ENCODE measurements at regions not wholly inside any gene's neighbourhood (a gene's known extent, or its start where the extent isn't known, plus 50 kb on each side); places are given as distances from the start of the nearest gene placed in this dataset.

GRCh38 chr6:11486959-11487358, 50.6 kb upstream of the TMEM170B start:
- Histone ChIP-seq H3K4me3 (ENCODE audit: insufficient read depth in 1 of 2, low read depth in 1 of 2, low read length in 2 of 2) (no peak overlapping the region), H4K91ac (ENCODE audit: low read length) (no peak overlapping the region), H3K9ac (ENCODE audit: low read length) (no peak overlapping the region), H2BK15ac (ENCODE audit: low read depth, poor library complexity, severe bottlenecking) (no peak overlapping the region), H3K14ac (ENCODE audit: low read length in 2 of 2) (no peak overlapping the region), H2AK5ac (ENCODE audit: low read length, severe bottlenecking) (no peak overlapping the region), H2AFZ (ENCODE audit: low read depth, low read length) (no peak overlapping the region), H3K4me1 (ENCODE audit: control insufficient read depth, insufficient read depth, low read depth, low read length) (no peaks in the 10 kb centered on the region), H4K8ac (ENCODE audit: low read length) (no peak overlapping the region), H2BK5ac (ENCODE audit: low read depth, low read length, poor library complexity, severe bottlenecking) (no peak overlapping the region), H3K79me1 (replicated peaks; ENCODE audit: low read length, poor library complexity, severe bottlenecking) (no peaks in the 10 kb centered on the region), H3K27ac (ENCODE audit: low read length, poor library complexity, severe bottlenecking) (no peak overlapping the region), H3K4me2 (ENCODE audit: low read length, poor library complexity, severe bottlenecking) (no peak overlapping the region), H3K27me3 (ENCODE audit: control insufficient read depth in 1 of 2, insufficient read depth in 1 of 2, low read length in 2 of 2) (peaks cover 0 to 2% of the 10 kb centered on the region in 2 experiments), H2BK120ac (ENCODE audit: low read depth, low read length) (no peak overlapping the region), H3K23ac (ENCODE audit: low read length in 2 of 2) (no peak overlapping the region), H3K4ac (ENCODE audit: low read depth in 1 of 2, low read length in 2 of 2) (no peak overlapping the region), H3K18ac (ENCODE audit: low read depth in 1 of 2, low read length in 2 of 2) (no peak overlapping the region), H3K9me3 (ENCODE audit: control insufficient read depth, low read length) (no peaks in the 10 kb centered on the region), H2BK12ac (ENCODE audit: low read length in 2 of 2) (no peak overlapping the region), H3K36me3 (ENCODE audit: control insufficient read depth in 1 of 2, insufficient read depth in 2 of 2, low read depth in 1 of 2, low read length in 2 of 2) (no peaks in the 10 kb centered on the region)
- 92% methylated on average over 2 of the region's 2 CpGs for WGBS
- no peak for DNase-seq

- peaks cover 0 to 2% of the 10 kb centered on the region in 2 experiments for H3K27me3 ChIP-seq (ENCODE audit: control insufficient read depth in 1 of 2, insufficient read depth in 1 of 2, low read length in 2 of 2)
- DNase-seq: no peak
- H3K4me2 ChIP-seq (ENCODE audit: low read length, poor library complexity, severe bottlenecking): no peak overlapping the region
- no peaks in the 10 kb centered on the region for H3K36me3 ChIP-seq (ENCODE audit: control insufficient read depth in 1 of 2, insufficient read depth in 2 of 2, low read depth in 1 of 2, low read length in 2 of 2)
- H3K4ac ChIP-seq (ENCODE audit: low read depth in 1 of 2, low read length in 2 of 2): no peak overlapping the region
- H3K18ac ChIP-seq (ENCODE audit: low read depth in 1 of 2, low read length in 2 of 2): no peak overlapping the region
- no peak overlapping the region for H2BK15ac ChIP-seq (ENCODE audit: low read depth, poor library complexity, severe bottlenecking)
- no peak overlapping the region for H2BK120ac ChIP-seq (ENCODE audit: low read depth, low read length)
- 95% methylated on average over 7 of the region's 7 CpGs for WGBS
- H4K8ac ChIP-seq (ENCODE audit: low read length): no peak overlapping the region
- no peak overlapping the region for H3K14ac ChIP-seq (ENCODE audit: low read length in 2 of 2)
- H2BK12ac ChIP-seq (ENCODE audit: low read length in 2 of 2): no peak overlapping the region
- H2AFZ ChIP-seq (ENCODE audit: low read depth, low read length): no peak overlapping the region
- no peak overlapping the region for H2AK5ac ChIP-seq (ENCODE audit: low read length, severe bottlenecking)
- H3K9me3 ChIP-seq (ENCODE audit: control insufficient read depth, low read length): no peaks in the 10 kb centered on the region
- no peak overlapping the region for H2BK5ac ChIP-seq (ENCODE audit: low read depth, low read length, poor library complexity, severe bottlenecking)
- no peak overlapping the region for H3K23ac ChIP-seq (ENCODE audit: low read length in 2 of 2)
- H4K91ac ChIP-seq (ENCODE audit: low read length): no peak overlapping the region
- H3K4me1 ChIP-seq (ENCODE audit: control insufficient read depth, insufficient read depth, low read depth, low read length): no peaks in the 10 kb centered on the region
- H3K79me1 ChIP-seq (replicated peaks; ENCODE audit: low read length, poor library complexity, severe bottlenecking): no peaks in the 10 kb centered on the region
- H3K4me3 ChIP-seq (ENCODE audit: insufficient read depth in 1 of 2, low read depth in 1 of 2, low read length in 2 of 2): no peak overlapping the region
- no peak overlapping the region for H3K9ac ChIP-seq (ENCODE audit: low read length)
- H3K27ac ChIP-seq (ENCODE audit: low read length, poor library complexity, severe bottlenecking): no peak overlapping the region
Measured at GRCh38 chr6:11486486-11486885, 51.1 kb upstream of the TMEM170B start.

- H2AFZ ChIP-seq (ENCODE audit: low read depth, low read length): no peak overlapping the region
- H3K79me1 ChIP-seq (replicated peaks; ENCODE audit: low read length, poor library complexity, severe bottlenecking): no peaks in the 10 kb centered on the region
- 71% methylated on average over 1 of the region's 2 CpGs for WGBS
- no peak overlapping the region for H3K9ac ChIP-seq (ENCODE audit: low read length)
- H2BK5ac ChIP-seq (ENCODE audit: low read depth, low read length, poor library complexity, severe bottlenecking): no peak overlapping the region
- H4K8ac ChIP-seq (ENCODE audit: low read length): no peak overlapping the region
- H3K27me3 ChIP-seq (ENCODE audit: control insufficient read depth in 1 of 2, insufficient read depth in 1 of 2, low read length in 2 of 2): peaks cover 0 to 2% of the 10 kb centered on the region in 2 experiments
- no peaks in the 10 kb centered on the region for H3K9me3 ChIP-seq (ENCODE audit: control insufficient read depth, low read length)
- H3K23ac ChIP-seq (ENCODE audit: low read length in 2 of 2): no peak overlapping the region
- no peak overlapping the region for H2BK15ac ChIP-seq (ENCODE audit: low read depth, poor library complexity, severe bottlenecking)
- H3K18ac ChIP-seq (ENCODE audit: low read depth in 1 of 2, low read length in 2 of 2): no peak overlapping the region
- no peak for DNase-seq
- H3K4me2 ChIP-seq (ENCODE audit: low read length, poor library complexity, severe bottlenecking): no peak overlapping the region
- no peak overlapping the region for H3K14ac ChIP-seq (ENCODE audit: low read length in 2 of 2)
- no peak overlapping the region for H2BK120ac ChIP-seq (ENCODE audit: low read depth, low read length)
- H3K36me3 ChIP-seq (ENCODE audit: control insufficient read depth in 1 of 2, insufficient read depth in 2 of 2, low read depth in 1 of 2, low read length in 2 of 2): no peaks in the 10 kb centered on the region
- H3K4me3 ChIP-seq (ENCODE audit: insufficient read depth in 1 of 2, low read depth in 1 of 2, low read length in 2 of 2): no peak overlapping the region
- no peak overlapping the region for H4K91ac ChIP-seq (ENCODE audit: low read length)
- no peak overlapping the region for H2BK12ac ChIP-seq (ENCODE audit: low read length in 2 of 2)
- no peak overlapping the region for H3K27ac ChIP-seq (ENCODE audit: low read length, poor library complexity, severe bottlenecking)
- H3K4ac ChIP-seq (ENCODE audit: low read depth in 1 of 2, low read length in 2 of 2): no peak overlapping the region
- no peak overlapping the region for H2AK5ac ChIP-seq (ENCODE audit: low read length, severe bottlenecking)
- no peaks in the 10 kb centered on the region for H3K4me1 ChIP-seq (ENCODE audit: control insufficient read depth, insufficient read depth, low read depth, low read length)
Measured at GRCh38 chr6:11486051-11486450, 51.5 kb upstream of the TMEM170B start.

DNA sequence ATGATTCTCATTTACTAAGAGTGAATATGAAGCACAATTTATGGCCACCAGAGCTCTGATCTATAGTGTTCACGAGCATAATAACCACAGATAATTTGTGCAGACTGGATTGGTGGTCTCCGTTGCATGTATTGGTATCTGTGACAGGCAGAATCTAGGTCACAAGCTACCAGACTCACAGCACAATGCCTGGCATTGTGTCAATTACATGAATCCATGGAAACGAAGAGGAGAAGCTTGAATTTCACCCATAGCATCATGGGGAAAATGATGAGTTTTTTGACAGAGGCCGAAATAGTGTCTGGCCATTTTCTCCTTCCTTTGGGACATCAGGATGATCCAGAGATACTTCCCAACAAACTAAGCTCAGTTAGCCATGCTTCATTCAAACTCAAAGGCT, 52.3 kb upstream of the TMEM170B start:
- H2AFZ ChIP-seq (ENCODE audit: low read depth, low read length): no peak overlapping the region
- no peak overlapping the region for H2AK5ac ChIP-seq (ENCODE audit: low read length, severe bottlenecking)
- H3K23ac ChIP-seq (ENCODE audit: low read length in 2 of 2): no peak overlapping the region
- H2BK15ac ChIP-seq (ENCODE audit: low read depth, poor library complexity, severe bottlenecking): no peak overlapping the region
- H3K36me3 ChIP-seq (ENCODE audit: control insufficient read depth in 1 of 2, insufficient read depth in 2 of 2, low read depth in 1 of 2, low read length in 2 of 2): no peaks in the 10 kb centered on the region
- H4K91ac ChIP-seq (ENCODE audit: low read length): no peak overlapping the region
- WGBS: 87% methylated on average over 4 of the region's 4 CpGs
- no peak overlapping the region for H3K9ac ChIP-seq (ENCODE audit: low read length)
- no peak overlapping the region for H4K8ac ChIP-seq (ENCODE audit: low read length)
- no peaks in the 10 kb centered on the region for H3K9me3 ChIP-seq (ENCODE audit: control insufficient read depth, low read length)
- H2BK12ac ChIP-seq (ENCODE audit: low read length in 2 of 2): no peak overlapping the region
- H3K4me3 ChIP-seq (ENCODE audit: insufficient read depth in 1 of 2, low read depth in 1 of 2, low read length in 2 of 2): no peak overlapping the region
- no peaks in the 10 kb centered on the region for H3K79me1 ChIP-seq (replicated peaks; ENCODE audit: low read length, poor library complexity, severe bottlenecking)
- H3K18ac ChIP-seq (ENCODE audit: low read depth in 1 of 2, low read length in 2 of 2): no peak overlapping the region
- no peak overlapping the region for H3K4me2 ChIP-seq (ENCODE audit: low read length, poor library complexity, severe bottlenecking)
- H2BK120ac ChIP-seq (ENCODE audit: low read depth, low read length): no peak overlapping the region
- DNase-seq: no peak
- no peaks in the 10 kb centered on the region for H3K4me1 ChIP-seq (ENCODE audit: control insufficient read depth, insufficient read depth, low read depth, low read length)
- no peak overlapping the region for H3K27ac ChIP-seq (ENCODE audit: low read length, poor library complexity, severe bottlenecking)
- peaks cover 0 to under 1% of the 10 kb centered on the region in 2 experiments for H3K27me3 ChIP-seq (ENCODE audit: control insufficient read depth in 1 of 2, insufficient read depth in 1 of 2, low read length in 2 of 2)
- no peak overlapping the region for H2BK5ac ChIP-seq (ENCODE audit: low read depth, low read length, poor library complexity, severe bottlenecking)
- no peak overlapping the region for H3K4ac ChIP-seq (ENCODE audit: low read depth in 1 of 2, low read length in 2 of 2)
- no peak overlapping the region for H3K14ac ChIP-seq (ENCODE audit: low read length in 2 of 2)
